GM12874 (cell line): ENCODE measurements at regions not wholly inside any gene's neighbourhood (a gene's known extent, or its start where the extent isn't known, plus 50 kb on each side); places are given as distances from the start of the nearest gene placed in this dataset.

Experiments
- TF ChIP-seq, protein P1 (sequence below): IDR thresholded peaks from 2 replicates; pipeline ENCODE4 v1.5.1; 2011; ENCODE audit warnings: low read depth, mild to moderate bottlenecking, control low read depth, low read length, moderate library complexity; ENCODE audit not compliant: insufficient read depth

DNA sequence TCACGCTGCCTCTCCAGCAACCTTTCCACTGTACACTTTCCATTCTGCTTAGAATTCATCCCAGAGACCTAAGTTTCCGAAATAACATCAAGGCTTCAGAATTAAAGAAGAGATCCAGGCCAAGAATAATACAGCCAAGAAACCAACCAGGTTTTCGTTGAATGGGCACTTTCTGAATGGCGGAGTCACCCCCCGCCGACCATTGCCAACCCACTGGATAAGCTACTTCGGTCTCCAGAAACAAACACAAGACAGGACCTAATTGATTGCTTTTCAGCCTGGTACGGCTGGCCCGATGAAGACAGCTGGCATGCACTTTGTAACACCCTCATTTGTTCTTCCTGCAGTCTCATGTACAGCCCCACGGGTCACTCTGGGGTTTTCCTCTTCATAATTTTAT, 308.1 kb upstream of the ZFHX3 start:
- TF ChIP-seq, protein P1, sequence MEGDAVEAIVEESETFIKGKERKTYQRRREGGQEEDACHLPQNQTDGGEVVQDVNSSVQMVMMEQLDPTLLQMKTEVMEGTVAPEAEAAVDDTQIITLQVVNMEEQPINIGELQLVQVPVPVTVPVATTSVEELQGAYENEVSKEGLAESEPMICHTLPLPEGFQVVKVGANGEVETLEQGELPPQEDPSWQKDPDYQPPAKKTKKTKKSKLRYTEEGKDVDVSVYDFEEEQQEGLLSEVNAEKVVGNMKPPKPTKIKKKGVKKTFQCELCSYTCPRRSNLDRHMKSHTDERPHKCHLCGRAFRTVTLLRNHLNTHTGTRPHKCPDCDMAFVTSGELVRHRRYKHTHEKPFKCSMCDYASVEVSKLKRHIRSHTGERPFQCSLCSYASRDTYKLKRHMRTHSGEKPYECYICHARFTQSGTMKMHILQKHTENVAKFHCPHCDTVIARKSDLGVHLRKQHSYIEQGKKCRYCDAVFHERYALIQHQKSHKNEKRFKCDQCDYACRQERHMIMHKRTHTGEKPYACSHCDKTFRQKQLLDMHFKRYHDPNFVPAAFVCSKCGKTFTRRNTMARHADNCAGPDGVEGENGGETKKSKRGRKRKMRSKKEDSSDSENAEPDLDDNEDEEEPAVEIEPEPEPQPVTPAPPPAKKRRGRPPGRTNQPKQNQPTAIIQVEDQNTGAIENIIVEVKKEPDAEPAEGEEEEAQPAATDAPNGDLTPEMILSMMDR = no peak

DNA sequence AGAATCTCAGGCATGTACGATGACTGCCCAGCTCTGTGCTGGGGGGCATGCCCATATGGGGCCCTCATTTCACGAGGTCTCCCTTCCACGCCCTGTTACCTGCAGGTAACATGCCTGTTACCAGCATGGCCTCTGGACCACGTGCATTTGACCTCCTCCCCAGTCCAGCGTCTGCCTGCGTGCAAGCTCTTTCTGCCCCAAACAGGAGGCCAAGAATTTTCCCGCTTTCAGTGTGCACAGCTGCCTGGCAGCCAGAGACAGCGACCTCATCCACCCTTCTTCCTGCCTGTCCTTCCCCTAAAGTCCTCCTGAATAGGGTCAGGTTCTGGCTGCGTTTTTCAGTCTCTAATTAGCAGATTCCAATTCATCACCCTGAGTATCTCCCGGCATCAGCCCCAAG, 306.5 kb upstream of the ZFHX3 start:
- TF ChIP-seq, protein P1 = no peak

DNA sequence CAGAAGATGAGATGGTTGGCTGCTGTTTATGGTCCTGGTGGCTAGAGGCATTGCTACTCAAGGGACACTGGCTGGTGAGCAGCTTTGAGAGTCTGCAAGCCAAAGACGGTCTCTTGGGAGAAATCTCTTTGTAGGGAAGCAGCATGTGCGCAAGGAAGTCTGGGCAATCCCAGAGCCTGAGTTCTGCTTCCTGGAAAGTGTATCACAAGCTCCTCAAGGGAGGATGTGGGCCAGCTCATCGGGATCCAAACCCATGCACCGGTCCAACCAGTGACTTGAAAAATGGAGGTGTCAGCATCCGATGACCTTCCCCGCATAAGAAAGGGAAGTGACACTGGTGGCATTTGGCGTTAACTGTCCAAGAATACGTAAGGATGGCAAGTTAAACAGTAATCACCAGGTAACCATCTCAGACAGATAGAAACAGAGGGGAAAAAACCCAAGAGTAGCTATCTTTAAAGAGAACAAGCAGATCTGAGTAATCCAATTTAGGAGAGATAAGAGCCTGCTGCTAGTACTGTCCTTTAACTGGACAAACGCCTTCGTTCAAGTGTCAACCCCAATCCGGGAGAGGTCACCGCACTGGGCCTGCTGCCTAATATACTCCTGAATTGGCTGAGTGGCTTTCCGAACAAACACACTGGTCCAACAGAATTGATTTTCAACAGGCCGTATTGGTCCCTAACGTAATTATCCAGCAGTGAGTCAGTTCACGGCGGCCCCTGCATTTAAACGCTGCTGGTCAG, 303.0 kb upstream of the ZFHX3 start:
- TF ChIP-seq, protein P1 = no peak

DNA sequence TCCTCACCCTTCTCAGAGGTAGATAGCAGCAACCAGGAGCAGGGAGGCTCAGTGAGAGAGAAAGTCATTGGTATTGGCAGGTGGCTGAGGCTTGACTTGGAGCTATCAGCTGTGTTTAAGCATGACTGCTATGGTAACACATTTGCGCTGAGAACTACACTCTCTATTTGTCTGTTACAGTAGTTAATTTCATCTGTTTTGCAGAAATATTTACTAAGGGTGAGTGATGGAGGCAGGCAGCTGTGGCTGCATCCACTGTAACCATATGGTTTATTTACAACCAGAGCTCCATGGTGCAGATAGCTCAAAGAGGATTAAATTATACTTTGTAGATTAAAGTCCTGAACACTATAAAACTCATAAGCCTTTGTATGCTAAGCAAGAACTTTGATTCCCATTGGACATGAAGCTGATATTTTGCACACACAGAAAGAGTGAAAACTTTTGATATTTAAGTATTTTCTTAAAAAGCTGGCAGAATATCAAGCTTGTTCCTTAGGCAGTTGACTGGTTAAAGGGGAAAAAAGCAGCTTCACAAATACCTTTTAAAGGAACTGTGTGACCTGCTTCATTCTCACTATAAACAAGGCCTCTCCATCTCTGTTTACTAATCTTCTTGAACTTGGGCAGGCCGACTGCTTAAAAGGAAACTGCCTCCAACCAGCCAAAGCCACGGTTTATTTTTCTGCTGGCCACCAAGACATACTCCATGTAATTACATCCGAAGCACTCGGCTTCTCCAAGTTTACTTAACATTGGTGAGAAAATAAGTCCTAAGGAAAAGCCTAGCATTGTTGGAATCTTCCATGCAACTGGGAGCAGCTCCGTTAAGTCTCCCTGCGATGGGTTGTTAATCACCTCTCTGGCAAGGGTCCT, 299.8 kb upstream of the ZFHX3 start:
- TF ChIP-seq, protein P1 = no peak

DNA sequence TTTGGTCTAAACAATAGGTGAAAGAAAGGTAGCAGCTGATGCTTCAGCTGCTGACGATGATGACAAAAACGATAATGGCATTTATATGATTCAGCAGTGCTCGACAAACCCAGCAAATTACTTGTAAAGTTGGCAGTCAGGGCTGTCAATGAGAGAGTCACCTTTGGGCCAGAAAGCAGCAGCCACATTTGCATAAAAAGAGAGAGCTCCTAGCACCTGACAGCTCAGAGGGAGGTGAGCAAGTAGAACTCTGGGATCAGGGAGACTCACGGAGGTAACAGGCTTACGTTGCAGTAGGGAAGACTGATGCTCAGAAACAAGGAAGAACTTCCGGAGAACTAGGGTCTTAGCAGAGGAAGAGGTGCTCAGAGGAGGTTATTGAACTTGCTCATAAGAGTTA, 291.9 kb upstream of the ZFHX3 start:
- TF ChIP-seq, protein P1 = no peak

DNA sequence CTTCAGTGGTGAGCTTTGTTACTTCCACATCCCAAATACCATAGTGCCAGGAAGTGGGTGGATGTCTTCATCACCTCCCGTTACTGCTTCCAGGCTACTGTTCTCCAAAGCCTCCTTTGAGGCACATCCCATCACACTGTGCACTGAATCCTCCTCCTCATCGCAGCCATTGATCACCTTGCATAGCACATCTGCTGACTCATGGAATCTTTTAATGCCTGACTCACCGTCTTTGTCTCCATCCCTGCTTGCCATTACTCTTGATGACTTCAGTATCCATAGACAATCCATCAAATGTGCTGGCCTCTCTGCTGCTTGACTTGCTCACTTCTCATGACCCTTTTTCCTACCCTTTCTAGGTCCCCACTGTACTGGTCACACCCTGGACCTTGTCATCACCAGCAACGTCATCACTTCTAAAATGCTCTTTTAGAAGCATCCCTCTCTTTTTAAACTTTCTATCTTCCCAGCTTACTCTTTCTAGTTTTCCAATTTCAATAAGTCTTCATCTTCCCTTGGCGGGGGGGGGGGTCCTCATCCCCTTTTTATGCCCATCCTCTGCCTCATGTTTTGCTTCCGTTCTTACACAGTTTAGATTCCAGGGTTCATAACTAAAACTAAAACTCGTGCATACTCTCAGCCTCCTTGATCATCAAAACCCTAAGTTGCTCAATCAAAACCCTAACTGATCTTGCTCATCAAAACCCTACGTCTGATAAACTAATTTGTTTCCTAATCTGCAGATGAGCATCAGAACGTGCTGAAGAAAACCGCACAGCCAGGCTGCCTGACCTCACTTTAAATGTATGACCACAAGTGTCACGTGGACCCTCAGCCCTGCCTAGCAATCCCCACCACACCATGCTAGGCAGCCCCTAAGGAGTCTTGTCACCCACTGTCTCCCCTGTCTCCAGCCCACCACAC, 289.7 kb upstream of the ZFHX3 start:
- TF ChIP-seq, protein P1 = no peak
